Endothelial cell of umbilical vein (primary cell): ENCODE measurements at regions not wholly inside any gene's neighbourhood (a gene's known extent, or its start where the extent isn't known, plus 50 kb on each side); places are given as distances from the start of the nearest gene placed in this dataset.

Experiments used
- EZH2 ChIP-seq: IDR thresholded peaks from 2 replicates; pipeline ENCODE4 v1.6.1; 2012; ENCODE audit warnings: borderline replicate concordance, low read depth, mild to moderate bottlenecking, moderate library complexity, low read length, inconsistent platforms; ENCODE audit not compliant: severe bottlenecking
- FOS ChIP-seq: IDR thresholded peaks from 2 replicates; pipeline ENCODE4 v1.6.1; 2011; ENCODE audit warnings: mild to moderate bottlenecking, low read length, moderate library complexity, borderline replicate concordance; ENCODE audit not compliant: insufficient read depth
- GATA2 ChIP-seq: IDR thresholded peaks from 2 replicates; pipeline ENCODE4 v1.7.0; 2011; ENCODE audit warnings: low read depth, mild to moderate bottlenecking, moderate library complexity, mixed read lengths, low read length; ENCODE audit not compliant: insufficient read length, insufficient read depth
- JUN ChIP-seq: IDR thresholded peaks from 2 replicates; pipeline ENCODE4 v1.6.1; 2011; ENCODE audit warnings: borderline replicate concordance, low read depth; ENCODE audit not compliant: insufficient read length, insufficient read depth
- MYC ChIP-seq: IDR thresholded peaks from one replicate; pipeline ENCODE4 v1.6.1; 2011; ENCODE audit warnings: mild to moderate bottlenecking, low read depth, low read length
- POLR2A ChIP-seq: IDR thresholded peaks from 2 replicates; pipeline ENCODE4 v1.6.1; 2012; ENCODE audit warnings: low read depth, mild to moderate bottlenecking, control low read depth, low read length
- POLR2AphosphoS5 ChIP-seq: IDR thresholded peaks from 2 replicates; pipeline ENCODE4 v1.6.1; 2012; ENCODE audit warnings: low read depth, mild to moderate bottlenecking, control low read depth, low read length, moderate library complexity; ENCODE audit not compliant: insufficient read depth
- TF ChIP-seq, protein P1 (sequence below), 2 donors: IDR thresholded peaks; 1 replicate in 1 of 2; 2 replicates in 1 of 2; pipeline ENCODE4 v1.5.1; 2011; ENCODE audit warnings: low read length in 2 of 2, mild to moderate bottlenecking in 2 of 2, moderate library complexity in 2 of 2, control low read depth in 1 of 2, inconsistent platforms in 1 of 2, low read depth in 1 of 2; ENCODE audit not compliant: insufficient read depth in 1 of 2; ENCODE audit errors: extremely low read depth in 1 of 2
- TF ChIP-seq, protein P2 (sequence below): IDR thresholded peaks from 2 replicates; pipeline ENCODE4 v1.6.1; 2011; ENCODE audit not compliant: insufficient read depth, insufficient read length

DNA sequence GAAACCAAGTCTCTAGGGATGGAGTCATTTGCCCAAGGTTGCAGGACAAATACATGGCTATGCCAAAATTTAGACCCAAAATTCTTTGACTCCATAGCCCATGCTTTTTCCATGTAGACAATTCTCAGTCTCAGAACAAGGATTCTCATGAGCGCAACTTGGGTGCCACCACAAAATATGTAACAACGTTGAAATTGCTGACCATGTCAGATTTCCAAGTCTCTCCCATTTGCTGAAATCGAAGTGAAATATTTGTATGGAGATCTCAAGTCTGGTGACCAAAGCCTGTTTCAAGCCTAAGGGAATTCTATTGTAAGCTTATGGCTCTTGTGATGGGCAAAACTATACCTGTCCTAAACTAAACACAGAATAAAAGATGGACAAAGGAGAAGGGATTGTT lies 333.5 kb downstream of the AEBP2 start:
- TF ChIP-seq, protein P1, sequence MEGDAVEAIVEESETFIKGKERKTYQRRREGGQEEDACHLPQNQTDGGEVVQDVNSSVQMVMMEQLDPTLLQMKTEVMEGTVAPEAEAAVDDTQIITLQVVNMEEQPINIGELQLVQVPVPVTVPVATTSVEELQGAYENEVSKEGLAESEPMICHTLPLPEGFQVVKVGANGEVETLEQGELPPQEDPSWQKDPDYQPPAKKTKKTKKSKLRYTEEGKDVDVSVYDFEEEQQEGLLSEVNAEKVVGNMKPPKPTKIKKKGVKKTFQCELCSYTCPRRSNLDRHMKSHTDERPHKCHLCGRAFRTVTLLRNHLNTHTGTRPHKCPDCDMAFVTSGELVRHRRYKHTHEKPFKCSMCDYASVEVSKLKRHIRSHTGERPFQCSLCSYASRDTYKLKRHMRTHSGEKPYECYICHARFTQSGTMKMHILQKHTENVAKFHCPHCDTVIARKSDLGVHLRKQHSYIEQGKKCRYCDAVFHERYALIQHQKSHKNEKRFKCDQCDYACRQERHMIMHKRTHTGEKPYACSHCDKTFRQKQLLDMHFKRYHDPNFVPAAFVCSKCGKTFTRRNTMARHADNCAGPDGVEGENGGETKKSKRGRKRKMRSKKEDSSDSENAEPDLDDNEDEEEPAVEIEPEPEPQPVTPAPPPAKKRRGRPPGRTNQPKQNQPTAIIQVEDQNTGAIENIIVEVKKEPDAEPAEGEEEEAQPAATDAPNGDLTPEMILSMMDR (IDR thresholded peaks at IDR 0.05; ENCODE audit: extremely low read depth in 1 of 2, insufficient read depth in 1 of 2, low read depth in 1 of 2, low read length in 2 of 2): no peak
- TF ChIP-seq POLR2AphosphoS5: no peak
- no peak for TF ChIP-seq EZH2
- TF ChIP-seq JUN: no peak
- TF ChIP-seq MYC: no peak
- TF ChIP-seq POLR2A: no peak
- TF ChIP-seq, protein P2, sequence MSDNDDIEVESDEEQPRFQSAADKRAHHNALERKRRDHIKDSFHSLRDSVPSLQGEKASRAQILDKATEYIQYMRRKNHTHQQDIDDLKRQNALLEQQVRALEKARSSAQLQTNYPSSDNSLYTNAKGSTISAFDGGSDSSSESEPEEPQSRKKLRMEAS: no peak
- TF ChIP-seq GATA2: no peak
- no peak for TF ChIP-seq FOS
